AG09309 (cell line): ENCODE measurements at regions not wholly inside any gene's neighbourhood (a gene's known extent, or its start where the extent isn't known, plus 50 kb on each side); places are given as distances from the start of the nearest gene placed in this dataset.

ENCODE experiments used
- DNase-seq: peaks from one replicate; pipeline ENCODE4 v3.0.0-alpha.2; 2010; ENCODE audit warnings: low read depth
- H3K4me3 ChIP-seq: 2 replicates; pipeline ENCODE4 v1.5.1; 2011; ENCODE audit warnings: mild to moderate bottlenecking, low read depth, low read length, moderate library complexity; ENCODE audit not compliant: control insufficient read depth
- CTCF ChIP-seq: IDR thresholded peaks from 2 replicates; pipeline ENCODE4 v1.5.1; 2011; ENCODE audit warnings: mild to moderate bottlenecking, low read depth, low read length, inconsistent platforms; ENCODE audit not compliant: insufficient read depth, control insufficient read depth; ENCODE audit errors: missing control alignments

GRCh38 chr10:111482621-111483216 lies 405.9 kb downstream of the ADRA2A start:
- H3K4me3 ChIP-seq: no peak overlapping the region
- TF ChIP-seq CTCF: no peak
- no peak for DNase-seq

GRCh38 chr10:111485767-111486166 lies 408.9 kb downstream of the ADRA2A start:
- TF ChIP-seq CTCF: no peak
- H3K4me3 ChIP-seq: no peak overlapping the region
- no peak for DNase-seq

GRCh38 chr10:111486346-111486745 lies 409.5 kb downstream of the ADRA2A start:
- no peak for TF ChIP-seq CTCF
- no peak overlapping the region for H3K4me3 ChIP-seq
- DNase-seq: no peak

- TF ChIP-seq CTCF: no peak
- H3K4me3 ChIP-seq: no peak overlapping the region
- DNase-seq: no peak
Measured at GRCh38 chr10:111488668-111489067, 411.8 kb downstream of the ADRA2A start.

- no peak for DNase-seq
- no peak overlapping the region for H3K4me3 ChIP-seq
- TF ChIP-seq CTCF: no peak
Measured at GRCh38 chr10:111491154-111491553, 414.3 kb downstream of the ADRA2A start.

GRCh38 chr10:111493024-111493625 lies 416.3 kb downstream of the ADRA2A start:
- no peak for DNase-seq
- H3K4me3 ChIP-seq: no peak overlapping the region
- no peak for TF ChIP-seq CTCF

- DNase-seq: no peak
- no peak for TF ChIP-seq CTCF
- no peak overlapping the region for H3K4me3 ChIP-seq
Measured at GRCh38 chr10:111498560-111498959, 421.7 kb downstream of the ADRA2A start.
